Endothelial cell of umbilical vein (primary cell): ENCODE measurements at regions not wholly inside any gene's neighbourhood (a gene's known extent, or its start where the extent isn't known, plus 50 kb on each side); places are given as distances from the start of the nearest gene placed in this dataset.

Experiments used
- BruUV-seq: library from RNA; stranded (reverse); fragments of 400-500 nt; replicated peaks from 2 replicates; lab custom pipeline; 2021; lab: Mats Ljungman, UMichigan
- CTCF ChIA-PET: fragments of 300-600, 350-600 bp; sonication (Branson Sonifier 250); formaldehyde crosslinking; loops from one replicate; lab custom pipeline; 2021; ENCODE audit warnings: antibody characterized with exemption, inconsistent platforms; lab: Charles Lee
- POLR2A ChIA-PET: fragments of 300-600, 350-600 bp; sonication (Branson Sonifier 250); formaldehyde crosslinking; loops from one replicate; lab custom pipeline; 2021; ENCODE audit warnings: antibody characterized with exemption, inconsistent platforms; lab: Charles Lee
- DNase-seq: peaks from one replicate; pipeline ENCODE4 v3.0.0-alpha.2; 2011; ENCODE audit warnings: low read depth, low spot score
- FAIRE-seq: peaks from 2 replicates; lab custom pipeline; 2011; peaks lifted over from hg19 to GRCh38; lab: Jason Lieb, UNC
- H2AFZ ChIP-seq: 2 replicates; pipeline ENCODE4 v1.6.0; 2012; ENCODE audit warnings: low read depth, low read length, control low read depth, inconsistent platforms
- H3K27ac ChIP-seq: 2 replicates; pipeline ENCODE4 v1.5.1; 2011; ENCODE audit warnings: low read depth, mild to moderate bottlenecking, control low read depth, low read length, moderate library complexity; ENCODE audit not compliant: insufficient read depth
- H3K27me3 ChIP-seq, 2 experiments: 2 replicates each; pipeline versions ENCODE4 v1.6.0 to v1.6.1; 2011; ENCODE audit warnings: low read length in 2 of 2, mixed read lengths in 1 of 2; ENCODE audit not compliant: control insufficient read depth in 2 of 2, insufficient read depth in 2 of 2
- H3K36me3 ChIP-seq, 2 experiments: 2 replicates in 1 of 2; 3 replicates in 1 of 2; pipeline ENCODE4 v1.5.1; 2011; ENCODE audit warnings: low read length in 2 of 2, mild to moderate bottlenecking in 1 of 2, moderate library complexity in 1 of 2; ENCODE audit not compliant: control insufficient read depth in 2 of 2, insufficient read depth in 2 of 2; ENCODE audit errors: extremely low read depth in 1 of 2
- H3K4me1 ChIP-seq: 3 replicates; pipeline ENCODE4 v1.5.1; 2011; ENCODE audit warnings: mild to moderate bottlenecking, low read length; ENCODE audit not compliant: control insufficient read depth, insufficient read depth; ENCODE audit errors: extremely low read depth
- H3K4me2 ChIP-seq: 2 replicates; pipeline ENCODE4 v1.6.1; 2011; ENCODE audit warnings: low read length, control low read depth, mixed read lengths; ENCODE audit not compliant: insufficient read depth
- H3K4me3 ChIP-seq, 3 experiments: fragments of 200-600 bp in 1 of 3; sonication (generic), shearing (Covaris generic) in 1 of 3; replicated peaks in 1 of 3; 2 replicates each; pipeline ENCODE4 v1.5.1; 2011 to 2016; ENCODE audit warnings: control low read depth in 3 of 3, low read length in 3 of 3, mild to moderate bottlenecking in 2 of 3, inconsistent platforms in 1 of 3, low read depth in 1 of 3, moderate library complexity in 1 of 3; ENCODE audit not compliant: insufficient read depth in 1 of 3
- H3K79me2 ChIP-seq: 2 replicates; pipeline ENCODE4 v1.6.0; 2012; ENCODE audit warnings: low read length, inconsistent platforms; ENCODE audit not compliant: control insufficient read depth, insufficient read depth
- H3K9ac ChIP-seq: replicated peaks from 2 replicates; pipeline ENCODE3; 2011; ENCODE audit warnings: low read length, control low read depth; ENCODE audit not compliant: insufficient read depth; ENCODE audit errors: extremely low read depth
- H3K9me1 ChIP-seq: replicated peaks from 3 replicates; pipeline ENCODE4 v1.6.0; 2011; ENCODE audit warnings: mild to moderate bottlenecking, low read length; ENCODE audit not compliant: control insufficient read depth, insufficient read depth; ENCODE audit errors: extremely low read depth
- H3K9me3 ChIP-seq: replicated peaks from 2 replicates; pipeline ENCODE4 v1.5.1; 2012; ENCODE audit warnings: low read length, inconsistent platforms; ENCODE audit not compliant: control insufficient read depth, insufficient read depth
- H4K20me1 ChIP-seq: replicated peaks from 2 replicates; pipeline ENCODE3; 2011; ENCODE audit warnings: mild to moderate bottlenecking, low read length; ENCODE audit not compliant: control insufficient read depth, insufficient read depth; ENCODE audit errors: extremely low read depth
- CTCF ChIP-seq, 2 donors: IDR thresholded peaks; 1 replicate in 1 of 2; 2 replicates in 1 of 2; pipeline ENCODE4 v1.5.1; 2011; ENCODE audit warnings: low read length in 2 of 2, mild to moderate bottlenecking in 2 of 2, moderate library complexity in 2 of 2, control low read depth in 1 of 2, inconsistent platforms in 1 of 2, low read depth in 1 of 2; ENCODE audit not compliant: insufficient read depth in 1 of 2; ENCODE audit errors: extremely low read depth in 1 of 2
- EZH2 ChIP-seq: IDR thresholded peaks from 2 replicates; pipeline ENCODE4 v1.6.1; 2012; ENCODE audit warnings: borderline replicate concordance, low read depth, mild to moderate bottlenecking, moderate library complexity, low read length, inconsistent platforms; ENCODE audit not compliant: severe bottlenecking
- FOS ChIP-seq: IDR thresholded peaks from 2 replicates; pipeline ENCODE4 v1.6.1; 2011; ENCODE audit warnings: mild to moderate bottlenecking, low read length, moderate library complexity, borderline replicate concordance; ENCODE audit not compliant: insufficient read depth
- GATA2 ChIP-seq: IDR thresholded peaks from 2 replicates; pipeline ENCODE4 v1.7.0; 2011; ENCODE audit warnings: low read depth, mild to moderate bottlenecking, moderate library complexity, mixed read lengths, low read length; ENCODE audit not compliant: insufficient read length, insufficient read depth
- JUN ChIP-seq: IDR thresholded peaks from 2 replicates; pipeline ENCODE4 v1.6.1; 2011; ENCODE audit warnings: borderline replicate concordance, low read depth; ENCODE audit not compliant: insufficient read length, insufficient read depth
- MAX ChIP-seq: IDR thresholded peaks from 2 replicates; pipeline ENCODE4 v1.6.1; 2011; ENCODE audit not compliant: insufficient read depth, insufficient read length
- MYC ChIP-seq: IDR thresholded peaks from one replicate; pipeline ENCODE4 v1.6.1; 2011; ENCODE audit warnings: mild to moderate bottlenecking, low read depth, low read length
- POLR2A ChIP-seq: IDR thresholded peaks from 2 replicates; pipeline ENCODE4 v1.6.1; 2012; ENCODE audit warnings: low read depth, mild to moderate bottlenecking, control low read depth, low read length
- POLR2AphosphoS5 ChIP-seq: IDR thresholded peaks from 2 replicates; pipeline ENCODE4 v1.6.1; 2012; ENCODE audit warnings: low read depth, mild to moderate bottlenecking, control low read depth, low read length, moderate library complexity; ENCODE audit not compliant: insufficient read depth
- dilution Hi-C: fragments of 300-500 bp; cut with MboI; formaldehyde crosslinking; loops from one replicate; pipeline ENCODE4 v1.15.0; 2019; ENCODE audit warnings: low sequenced_read_pairs; ENCODE audit not compliant: extremely low pct_ligation_motif_present
- intact Hi-C: fragments of 100-400 bp; cut with micrococcal nuclease; formaldehyde crosslinking; loops from one replicate; pipeline ENCODE4 v1.10.0; 2022

- Histone ChIP-seq H3K4me2 (no peak overlapping the region), H3K4me3 (no peak overlapping the region), H3K27me3 (no peaks in the 10 kb centered on the region), H4K20me1 (no peaks in the 10 kb centered on the region), H3K9me3 (no peaks in the 10 kb centered on the region), H3K79me2 (no peaks in the 10 kb centered on the region), H3K27ac (no peak overlapping the region), H2AFZ (no peak overlapping the region), H3K9me1 (no peaks in the 10 kb centered on the region), H3K9ac (no peak overlapping the region), H3K36me3 (no peaks in the 10 kb centered on the region), H3K4me1 (no peaks in the 10 kb centered on the region)
- intact Hi-C loops = no loop called here
- FAIRE-seq (no peak), DNase-seq (no peak)
- POLR2A ChIA-PET = no interaction called here
- CTCF ChIA-PET = no interaction called here
- dilution Hi-C loops = no loop called here
- TF ChIP-seq MYC (no peak), GATA2 (no peak), EZH2 (no peak), FOS (no peak), MAX (no peak), JUN (no peak), POLR2A (no peak), POLR2AphosphoS5 (no peak), CTCF (IDR thresholded peaks at IDR 0.05; ENCODE audit: extremely low read depth in 1 of 2, insufficient read depth in 1 of 2, low read depth in 1 of 2, low read length in 2 of 2) (no peak)
- BruUV-seq = no TSS peak
These were observed 371.6 kb downstream of the BCKDHB start for GRCh38 chr6:80478030-80478429.
